ENCODE measurements at regions not wholly inside any gene's neighbourhood (a gene's known extent, or its start where the extent isn't known, plus 50 kb on each side); places are given as distances from the start of the nearest gene placed in this dataset.
A peak's percentile ranks its signal among the peaks of the same experiment; 100 is the strongest.

GRCh38 chr2:234680688-234681619, 184.1 kb upstream of the ARL4C start:
- ATAC-seq (no peak), DNase-seq (ENCODE audit: low spot score) (no peak)

- ATAC-seq (peak; percentile 94), DNase-seq (ENCODE audit: low spot score) (peak; percentile 90)
These were observed 183.1 kb upstream of the ARL4C start for GRCh38 chr2:234679741-234680687.

GRCh38 chr2:234679301-234679740, 182.4 kb upstream of the ARL4C start:
- DNase-seq (ENCODE audit: low spot score) (no peak), ATAC-seq (no peak)

- no peak for DNase-seq (ENCODE audit: low spot score)
- no peak for ATAC-seq
These were observed 181.8 kb upstream of the ARL4C start for GRCh38 chr2:234678711-234679110.

GRCh38 chr2:234677758-234678538, 181.1 kb upstream of the ARL4C start:
- no peak for DNase-seq (ENCODE audit: low spot score)
- no peak for ATAC-seq

GRCh38 chr2:234676783-234677450, 180.0 kb upstream of the ARL4C start:
- no peak for ATAC-seq

GRCh38 chr2:234676109-234676782, 179.4 kb upstream of the ARL4C start:
- DNase-seq (ENCODE audit: low spot score) (no peak), ATAC-seq (peak; percentile 60)

More at GRCh38 chr2:234676783-234677450, 180.0 kb upstream of the ARL4C start:
- no peak for DNase-seq (ENCODE audit: low spot score)

GRCh38 chr2:234674781-234675201, 177.9 kb upstream of the ARL4C start:
- DNase-seq (ENCODE audit: low spot score), result no peak

GRCh38 chr2:234673961-234674759, 177.3 kb upstream of the ARL4C start:
- ATAC-seq, result no peak
- DNase-seq (ENCODE audit: low spot score), result no peak

More at GRCh38 chr2:234674781-234675201, 177.9 kb upstream of the ARL4C start:
- ATAC-seq, result no peak

GRCh38 chr2:234673501-234673900, 176.6 kb upstream of the ARL4C start:
- no peak for ATAC-seq
- no peak for DNase-seq (ENCODE audit: low spot score)

- ATAC-seq, result peak; percentile 82
- peak; percentile 74 for DNase-seq (ENCODE audit: low spot score)
These were observed 175.7 kb upstream of the ARL4C start for GRCh38 chr2:234672498-234673150.

- DNase-seq (ENCODE audit: low spot score) (no peak), ATAC-seq (no peak)
These were observed 174.8 kb upstream of the ARL4C start for GRCh38 chr2:234671716-234672115.

- DNase-seq (ENCODE audit: low spot score) (no peak), ATAC-seq (no peak)
These were observed 174.3 kb upstream of the ARL4C start for GRCh38 chr2:234671231-234671630.

- ATAC-seq, result no peak
- no peak for DNase-seq (ENCODE audit: low spot score)
These were observed 173.9 kb upstream of the ARL4C start for GRCh38 chr2:234670806-234671205.

- ATAC-seq (no peak), DNase-seq (ENCODE audit: low spot score) (no peak)
These were observed 173.2 kb upstream of the ARL4C start for GRCh38 chr2:234670052-234670451.

- DNase-seq (ENCODE audit: low spot score) (no peak), ATAC-seq (no peak)
These were observed 172.7 kb upstream of the ARL4C start for GRCh38 chr2:234669621-234670020.

GRCh38 chr2:234669001-234669400, 172.1 kb upstream of the ARL4C start:
- ATAC-seq (no peak), DNase-seq (ENCODE audit: low spot score) (no peak)

GRCh38 chr2:234666911-234667310, 170.0 kb upstream of the ARL4C start:
- DNase-seq (ENCODE audit: low spot score) (no peak), ATAC-seq (no peak)

All from left lobe of liver (tissue), 2 donors.